ENCODE measurements at regions not wholly inside any gene's neighbourhood (a gene's known extent, or its start where the extent isn't known, plus 50 kb on each side); places are given as distances from the start of the nearest gene placed in this dataset.

DNA sequence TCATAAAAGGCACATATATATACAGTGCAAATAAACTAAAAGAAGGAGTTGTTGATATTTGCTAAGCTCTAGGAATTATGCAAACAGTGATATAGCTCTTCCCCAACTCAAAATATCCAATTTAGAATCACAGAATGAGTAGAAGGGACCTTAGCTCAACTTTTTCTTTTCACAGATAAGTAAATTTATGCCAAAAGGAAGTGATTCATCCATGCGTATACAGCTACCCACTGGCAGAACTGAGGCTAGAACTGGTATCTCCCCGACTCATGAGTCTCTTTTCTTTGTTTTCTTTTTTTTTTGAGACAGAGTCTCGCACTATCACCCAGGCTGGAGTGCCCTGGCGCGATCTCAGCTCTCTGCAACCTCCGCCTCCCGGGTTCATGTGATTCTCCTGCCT, 54.2 kb upstream of the SVIL start:
- WGBS (ENCODE audit: insufficient coverage, insufficient replicate concordance, low lambda C conversion rate, missing lambda C conversion rate) = 35% methylated on average over 5 of the region's 7 CpGs
- CTCF ChIA-PET = interaction anchor here (1.1 to 1.3 kb wide), 3 partner anchors 24 to 39 kb away, joined by 3 to 5 read pairs (median 4); no protein-coding TSS in a partner anchor
- RAD21 ChIA-PET (ENCODE audit: unreplicated experiment) = interaction anchor here (0.8 to 1.4 kb wide), 3 partner anchors 13 to 44 kb away, joined by 3 to 5 read pairs (median 3); no protein-coding TSS in a partner anchor
- Histone ChIP-seq H3K36me3 (ENCODE audit: control insufficient read depth in 2 of 2, insufficient read depth in 2 of 2, low read length in 1 of 2) (no peaks in the 10 kb centered on the region), H3K9me3 (replicated peaks; ENCODE audit: control insufficient read depth, insufficient read depth, low read length) (no peaks in the 10 kb centered on the region), H3K4me2 (ENCODE audit: control insufficient read depth, insufficient read depth) (no peak overlapping the region), H3K9ac (ENCODE audit: control insufficient read depth, insufficient read depth, low read length) (no peak overlapping the region), H3K27me3 (replicated peaks in 1 of 2; ENCODE audit: control insufficient read depth in 2 of 2, insufficient read depth in 2 of 2, low read length in 1 of 2) (no peaks in the 10 kb centered on the region), H3K27ac (ENCODE audit: control insufficient read depth, insufficient read depth) (no peak overlapping the region), H3K4me3 (no peak overlapping the region), H3K79me2 (ENCODE audit: control insufficient read depth, insufficient read depth, low read length) (no peaks in the 10 kb centered on the region), H4K20me1 (ENCODE audit: control insufficient read depth, insufficient read depth) (no peaks in the 10 kb centered on the region), H2AFZ (ENCODE audit: control insufficient read depth, low read depth, low read length) (no peak overlapping the region), H3K4me1 (ENCODE audit: control insufficient read depth, insufficient read depth, low read length) (no peaks in the 10 kb centered on the region)
- POLR2A ChIA-PET = interaction anchor here (1.4 kb wide), 1 partner anchor 10 kb away, joined by 5 read pairs; no protein-coding TSS in a partner anchor
- intact Hi-C loops (cut with micrococcal nuclease; ENCODE audit: unreplicated experiment) (no loop called here), in situ Hi-C loops (cut with MboI) (no loop called here)
- no peak for TF ChIP-seq HSF1 (IDR thresholded peaks at IDR 0.05; ENCODE audit: low read depth, low read length)
- no peak for TF ChIP-seq IKZF1 (conservative IDR thresholded peaks at IDR 0.05)
- TF ChIP-seq, protein P1, sequence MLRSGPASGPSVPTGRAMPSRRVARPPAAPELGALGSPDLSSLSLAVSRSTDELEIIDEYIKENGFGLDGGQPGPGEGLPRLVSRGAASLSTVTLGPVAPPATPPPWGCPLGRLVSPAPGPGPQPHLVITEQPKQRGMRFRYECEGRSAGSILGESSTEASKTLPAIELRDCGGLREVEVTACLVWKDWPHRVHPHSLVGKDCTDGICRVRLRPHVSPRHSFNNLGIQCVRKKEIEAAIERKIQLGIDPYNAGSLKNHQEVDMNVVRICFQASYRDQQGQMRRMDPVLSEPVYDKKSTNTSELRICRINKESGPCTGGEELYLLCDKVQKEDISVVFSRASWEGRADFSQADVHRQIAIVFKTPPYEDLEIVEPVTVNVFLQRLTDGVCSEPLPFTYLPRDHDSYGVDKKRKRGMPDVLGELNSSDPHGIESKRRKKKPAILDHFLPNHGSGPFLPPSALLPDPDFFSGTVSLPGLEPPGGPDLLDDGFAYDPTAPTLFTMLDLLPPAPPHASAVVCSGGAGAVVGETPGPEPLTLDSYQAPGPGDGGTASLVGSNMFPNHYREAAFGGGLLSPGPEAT (IDR thresholded peaks at IDR 0.05; ENCODE audit: low read depth) = no peak
- no peak for TF ChIP-seq EGR1 (IDR thresholded peaks at IDR 0.05; ENCODE audit: borderline replicate concordance in 1 of 2, low read depth in 2 of 2, low read length in 2 of 2)
- no peak for TF ChIP-seq CBFB (IDR thresholded peaks at IDR 0.05; ENCODE audit: low read depth)
- no peak for TF ChIP-seq CHD4 (IDR thresholded peaks at IDR 0.05)
- no peak for TF ChIP-seq CREB1 (IDR thresholded peaks at IDR 0.05; ENCODE audit: low read depth)
- no peak for TF ChIP-seq LARP7 (IDR thresholded peaks at IDR 0.05)
- TF ChIP-seq SKIL (IDR thresholded peaks at IDR 0.05; ENCODE audit: low read depth, poor library complexity, severe bottlenecking) = no peak
- TF ChIP-seq NFIC (IDR thresholded peaks at IDR 0.05; ENCODE audit: low read depth, low read length) = no peak
- TF ChIP-seq NFYA (IDR thresholded peaks at IDR 0.05; ENCODE audit: borderline replicate concordance, low read depth, low read length) = no peak
- TF ChIP-seq SIX5 (IDR thresholded peaks at IDR 0.05; ENCODE audit: low read depth, low read length, severe bottlenecking) = no peak
- no TSS peak for BruUV-seq (replicated peaks)
- no peak for FAIRE-seq
- no peak for DNase-seq (ENCODE audit: low read depth, low spot score)
- SMC1A ChIA-PET (ENCODE audit: uncharacterized antibody, unreplicated experiment) = interaction anchor here (0.7 to 2.0 kb wide), 11 partner anchors 14 to 167 kb away, joined by 3 to 6 read pairs (median 4); partner anchors contain the start of gene SVIL
- ATAC-seq = peak; percentile 49
